ENCODE measurements at regions not wholly inside any gene's neighbourhood (a gene's known extent, or its start where the extent isn't known, plus 50 kb on each side); places are given as distances from the start of the nearest gene placed in this dataset.
"Not testable (repeated sequence)": the region's sequence is repeated elsewhere in the genome, so short reads cannot be mapped to it uniquely, and the experiment has no call there.

DNA sequence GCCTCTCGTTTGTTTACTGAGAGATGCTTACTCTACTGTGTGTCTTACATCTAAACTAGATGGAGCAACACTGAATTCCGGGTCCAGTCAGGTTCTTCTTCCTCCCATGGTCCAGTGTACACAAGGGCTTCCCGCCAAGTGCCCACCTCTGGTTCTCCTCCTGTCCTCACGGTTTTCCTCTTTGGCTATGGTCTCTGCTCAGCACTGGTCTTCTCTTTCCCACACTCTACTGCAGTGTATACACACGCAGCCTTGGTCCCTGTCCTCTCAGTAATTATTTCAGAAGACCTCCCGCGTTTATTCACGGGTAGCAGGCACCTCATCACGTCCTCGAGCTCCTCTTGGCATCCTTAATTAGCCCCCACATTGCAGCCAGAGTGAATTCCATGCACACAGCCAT, 91.4 kb upstream of the PABPC3 start:
- ATAC-seq: not testable (repeated sequence)

DNA sequence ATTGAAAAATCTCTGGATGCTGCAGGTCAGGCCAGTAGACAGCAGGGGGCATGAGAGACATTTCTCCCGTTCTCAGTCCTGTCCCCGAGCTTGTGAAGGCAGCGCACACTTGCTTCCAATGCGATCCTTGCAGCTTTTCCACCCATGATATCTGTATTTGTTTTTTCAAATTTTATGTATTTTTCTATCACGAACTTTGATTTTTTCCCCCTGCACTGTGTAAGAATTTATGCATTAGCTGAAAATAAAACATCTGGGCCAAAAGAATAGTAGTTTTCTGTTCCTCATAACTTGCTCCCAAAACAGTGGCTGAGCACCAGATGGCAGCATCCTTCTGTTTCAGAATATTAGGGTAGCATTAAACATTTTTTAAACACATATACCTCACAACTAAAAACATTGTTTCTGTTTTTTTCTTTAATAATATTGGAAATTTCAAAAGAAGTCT, 90.9 kb upstream of the PABPC3 start:
- peak; percentile 91 for ATAC-seq

DNA sequence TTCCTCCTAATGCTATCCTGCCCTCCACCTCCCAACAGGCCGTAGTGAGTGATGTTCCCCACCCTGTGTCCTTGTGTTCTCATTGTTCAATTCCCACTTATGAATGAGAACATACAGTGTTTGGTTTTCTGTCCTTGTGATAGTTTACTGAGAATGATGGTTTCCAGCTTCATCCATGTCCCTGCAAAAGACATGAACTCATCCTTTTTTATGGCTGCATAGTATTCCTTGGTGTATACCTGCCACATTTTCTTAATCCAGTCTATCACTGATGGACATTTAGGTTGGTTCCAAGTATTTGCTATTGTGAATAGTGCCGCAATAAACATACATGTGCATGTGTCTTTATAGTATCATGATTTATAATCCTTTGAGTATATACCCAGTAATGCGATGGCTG, 88.5 kb upstream of the PABPC3 start:
- not testable (repeated sequence) for ATAC-seq

DNA sequence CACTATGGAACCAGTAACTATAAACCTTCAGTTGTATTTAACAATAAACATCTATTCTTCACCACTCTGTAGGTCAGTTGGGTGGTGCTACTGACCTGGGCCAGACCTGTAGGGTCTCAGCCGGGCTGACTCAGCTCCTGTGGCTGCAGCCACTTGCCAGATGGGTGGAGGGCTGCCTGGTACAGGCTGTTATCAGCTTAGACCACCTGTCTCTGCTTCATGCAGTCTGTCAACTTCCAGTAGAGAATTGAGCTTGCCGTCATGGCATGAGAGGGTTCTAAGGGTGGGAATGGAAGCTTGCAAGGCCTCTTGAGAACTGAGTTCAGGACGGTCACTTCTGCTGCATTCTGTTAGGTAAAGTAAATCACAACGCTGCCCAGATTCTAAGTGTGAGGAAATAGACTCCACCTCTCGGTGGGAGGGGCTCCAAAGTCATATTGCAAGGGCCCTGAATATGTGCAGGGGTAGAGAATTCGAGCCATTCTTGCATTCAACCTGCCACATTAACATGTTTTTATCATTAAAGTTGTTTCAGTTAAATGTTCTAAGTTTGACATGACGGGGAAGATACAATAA, 81.5 kb upstream of the PABPC3 start:
- ATAC-seq: not testable (repeated sequence)

DNA sequence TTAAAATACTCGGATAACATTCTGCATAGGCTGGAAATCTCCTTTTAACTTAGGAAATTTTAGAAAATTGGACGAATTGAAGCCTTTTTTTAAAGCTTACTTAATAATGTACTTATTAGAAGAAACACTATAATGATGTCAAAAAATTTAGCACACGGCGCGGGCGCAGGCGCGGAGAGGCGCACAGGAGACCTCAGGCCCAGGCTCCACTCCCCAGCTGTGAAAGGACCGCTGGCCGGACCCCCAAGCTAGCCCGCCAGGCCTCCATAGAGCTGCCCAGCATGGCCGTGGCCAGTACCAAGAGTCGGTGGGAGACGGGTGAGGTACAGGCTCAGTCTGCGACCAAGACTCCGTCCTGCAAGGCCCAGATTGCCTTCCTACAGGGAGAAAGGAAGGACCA, 78.8 kb upstream of the PABPC3 start:
- ATAC-seq: not testable (repeated sequence)

DNA sequence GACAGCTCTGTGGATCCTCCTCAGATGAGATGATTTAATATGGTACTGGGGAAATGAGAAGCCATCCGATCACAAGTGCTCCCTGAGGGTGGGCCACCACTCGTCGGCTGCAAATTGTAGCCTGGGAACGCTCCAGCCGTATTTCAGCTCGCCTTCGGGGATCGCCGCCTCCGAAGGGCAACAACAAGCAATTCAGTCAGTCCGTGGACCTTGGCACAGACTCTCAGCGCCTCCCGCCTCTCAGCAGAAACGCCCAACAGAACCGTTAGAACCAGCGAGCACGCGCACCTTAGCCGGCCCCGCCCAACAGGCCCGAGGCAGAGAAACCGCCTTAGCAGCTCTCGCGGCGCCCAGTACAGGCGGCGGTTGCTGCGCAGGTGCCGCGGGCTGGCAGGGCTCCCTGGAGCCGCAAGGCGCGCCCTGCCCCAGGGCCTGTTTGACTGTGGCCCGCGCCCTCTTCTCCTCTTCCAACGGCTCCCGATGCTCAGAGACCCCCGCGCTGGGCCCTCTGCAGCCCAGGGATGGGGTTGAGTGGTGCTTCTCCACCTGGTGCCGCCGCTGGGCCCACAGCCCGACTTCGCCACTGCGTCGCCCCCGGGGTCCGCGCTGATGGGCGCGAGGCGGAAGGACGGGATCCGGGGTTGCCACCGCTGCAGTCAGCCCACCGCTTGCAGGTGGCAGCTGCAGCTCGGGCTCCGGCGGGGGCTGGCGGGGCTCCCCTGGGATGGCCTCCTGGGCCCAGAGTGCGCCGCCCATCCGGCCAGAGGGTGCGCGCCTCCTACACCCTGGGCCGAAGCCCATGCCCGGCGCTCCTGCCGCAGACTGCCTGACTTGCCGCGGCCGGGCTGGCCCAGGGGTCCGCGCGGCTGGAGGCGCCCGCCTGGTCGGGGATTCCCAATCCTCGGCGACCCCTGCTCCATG, 77.9 kb upstream of the PABPC3 start:
- not testable (repeated sequence) for ATAC-seq

DNA sequence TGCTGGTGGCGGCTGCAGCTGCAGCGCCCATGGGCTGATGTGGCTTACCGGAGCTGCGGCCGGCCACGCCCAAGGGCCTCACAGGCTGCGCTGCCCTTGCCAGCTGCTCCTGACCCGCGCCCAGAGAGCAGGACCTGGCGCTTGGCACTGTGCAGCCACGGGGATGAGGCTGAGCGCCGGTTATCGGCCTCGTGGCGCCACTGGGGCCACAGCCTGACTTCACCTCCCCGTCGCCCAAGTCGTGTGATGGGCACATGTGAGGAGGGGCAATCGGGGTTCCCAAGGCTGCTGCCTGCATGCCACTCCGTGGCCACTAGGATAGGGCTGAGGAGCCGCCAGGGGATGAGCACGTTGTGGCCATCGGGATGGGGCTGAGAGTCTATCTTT, 77.2 kb upstream of the PABPC3 start:
- ATAC-seq: no peak
- TF ChIP-seq ZC3H10 (CRISPR knock-in tag; IDR thresholded peaks at IDR 0.05) (no peak), TCF4 (CRISPR knock-in tag; IDR thresholded peaks at IDR 0.05; ENCODE audit: borderline replicate concordance) (no peak), BACH2 (CRISPR knock-in tag; IDR thresholded peaks at IDR 0.05; ENCODE audit: borderline replicate concordance) (no peak), ISL1 (CRISPR knock-in tag; IDR thresholded peaks at IDR 0.05) (no peak), RARB (CRISPR knock-in tag; IDR thresholded peaks at IDR 0.05) (no peak), ARNTL (CRISPR knock-in tag; IDR thresholded peaks at IDR 0.05; ENCODE audit: borderline replicate concordance, low read depth) (no peak), ESRRG (CRISPR knock-in tag; IDR thresholded peaks at IDR 0.05) (no peak), ZNF70 (CRISPR knock-in tag; IDR thresholded peaks at IDR 0.05) (no peak), OSR1 (CRISPR knock-in tag; IDR thresholded peaks at IDR 0.05) (no peak), CSDC2 (CRISPR knock-in tag; IDR thresholded peaks at IDR 0.05) (no peak)
- TF ChIP-seq, protein P1, sequence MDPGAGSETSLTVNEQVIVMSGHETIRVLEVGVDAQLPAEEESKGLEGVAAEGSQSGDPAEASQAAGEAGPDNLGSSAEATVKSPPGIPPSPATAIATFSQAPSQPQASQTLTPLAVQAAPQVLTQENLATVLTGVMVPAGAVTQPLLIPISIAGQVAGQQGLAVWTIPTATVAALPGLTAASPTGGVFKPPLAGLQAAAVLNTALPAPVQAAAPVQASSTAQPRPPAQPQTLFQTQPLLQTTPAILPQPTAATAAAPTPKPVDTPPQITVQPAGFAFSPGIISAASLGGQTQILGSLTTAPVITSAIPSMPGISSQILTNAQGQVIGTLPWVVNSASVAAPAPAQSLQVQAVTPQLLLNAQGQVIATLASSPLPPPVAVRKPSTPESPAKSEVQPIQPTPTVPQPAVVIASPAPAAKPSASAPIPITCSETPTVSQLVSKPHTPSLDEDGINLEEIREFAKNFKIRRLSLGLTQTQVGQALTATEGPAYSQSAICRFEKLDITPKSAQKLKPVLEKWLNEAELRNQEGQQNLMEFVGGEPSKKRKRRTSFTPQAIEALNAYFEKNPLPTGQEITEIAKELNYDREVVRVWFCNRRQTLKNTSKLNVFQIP (CRISPR knock-in tag; IDR thresholded peaks at IDR 0.05; ENCODE audit: borderline replicate concordance, low read depth): no peak
- TF ChIP-seq, protein P2, sequence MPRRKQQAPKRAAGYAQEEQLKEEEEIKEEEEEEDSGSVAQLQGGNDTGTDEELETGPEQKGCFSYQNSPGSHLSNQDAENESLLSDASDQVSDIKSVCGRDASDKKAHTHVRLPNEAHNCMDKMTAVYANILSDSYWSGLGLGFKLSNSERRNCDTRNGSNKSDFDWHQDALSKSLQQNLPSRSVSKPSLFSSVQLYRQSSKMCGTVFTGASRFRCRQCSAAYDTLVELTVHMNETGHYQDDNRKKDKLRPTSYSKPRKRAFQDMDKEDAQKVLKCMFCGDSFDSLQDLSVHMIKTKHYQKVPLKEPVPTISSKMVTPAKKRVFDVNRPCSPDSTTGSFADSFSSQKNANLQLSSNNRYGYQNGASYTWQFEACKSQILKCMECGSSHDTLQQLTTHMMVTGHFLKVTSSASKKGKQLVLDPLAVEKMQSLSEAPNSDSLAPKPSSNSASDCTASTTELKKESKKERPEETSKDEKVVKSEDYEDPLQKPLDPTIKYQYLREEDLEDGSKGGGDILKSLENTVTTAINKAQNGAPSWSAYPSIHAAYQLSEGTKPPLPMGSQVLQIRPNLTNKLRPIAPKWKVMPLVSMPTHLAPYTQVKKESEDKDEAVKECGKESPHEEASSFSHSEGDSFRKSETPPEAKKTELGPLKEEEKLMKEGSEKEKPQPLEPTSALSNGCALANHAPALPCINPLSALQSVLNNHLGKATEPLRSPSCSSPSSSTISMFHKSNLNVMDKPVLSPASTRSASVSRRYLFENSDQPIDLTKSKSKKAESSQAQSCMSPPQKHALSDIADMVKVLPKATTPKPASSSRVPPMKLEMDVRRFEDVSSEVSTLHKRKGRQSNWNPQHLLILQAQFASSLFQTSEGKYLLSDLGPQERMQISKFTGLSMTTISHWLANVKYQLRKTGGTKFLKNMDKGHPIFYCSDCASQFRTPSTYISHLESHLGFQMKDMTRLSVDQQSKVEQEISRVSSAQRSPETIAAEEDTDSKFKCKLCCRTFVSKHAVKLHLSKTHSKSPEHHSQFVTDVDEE (CRISPR knock-in tag; IDR thresholded peaks at IDR 0.05): no peak
- TF ChIP-seq, protein P3, sequence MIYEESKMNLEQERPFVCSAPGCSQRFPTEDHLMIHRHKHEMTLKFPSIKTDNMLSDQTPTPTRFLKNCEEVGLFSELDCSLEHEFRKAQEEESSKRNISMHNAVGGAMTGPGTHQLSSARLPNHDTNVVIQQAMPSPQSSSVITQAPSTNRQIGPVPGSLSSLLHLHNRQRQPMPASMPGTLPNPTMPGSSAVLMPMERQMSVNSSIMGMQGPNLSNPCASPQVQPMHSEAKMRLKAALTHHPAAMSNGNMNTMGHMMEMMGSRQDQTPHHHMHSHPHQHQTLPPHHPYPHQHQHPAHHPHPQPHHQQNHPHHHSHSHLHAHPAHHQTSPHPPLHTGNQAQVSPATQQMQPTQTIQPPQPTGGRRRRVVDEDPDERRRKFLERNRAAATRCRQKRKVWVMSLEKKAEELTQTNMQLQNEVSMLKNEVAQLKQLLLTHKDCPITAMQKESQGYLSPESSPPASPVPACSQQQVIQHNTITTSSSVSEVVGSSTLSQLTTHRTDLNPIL (CRISPR knock-in tag; IDR thresholded peaks at IDR 0.05; ENCODE audit: low read depth): no peak
- TF ChIP-seq, protein P4, sequence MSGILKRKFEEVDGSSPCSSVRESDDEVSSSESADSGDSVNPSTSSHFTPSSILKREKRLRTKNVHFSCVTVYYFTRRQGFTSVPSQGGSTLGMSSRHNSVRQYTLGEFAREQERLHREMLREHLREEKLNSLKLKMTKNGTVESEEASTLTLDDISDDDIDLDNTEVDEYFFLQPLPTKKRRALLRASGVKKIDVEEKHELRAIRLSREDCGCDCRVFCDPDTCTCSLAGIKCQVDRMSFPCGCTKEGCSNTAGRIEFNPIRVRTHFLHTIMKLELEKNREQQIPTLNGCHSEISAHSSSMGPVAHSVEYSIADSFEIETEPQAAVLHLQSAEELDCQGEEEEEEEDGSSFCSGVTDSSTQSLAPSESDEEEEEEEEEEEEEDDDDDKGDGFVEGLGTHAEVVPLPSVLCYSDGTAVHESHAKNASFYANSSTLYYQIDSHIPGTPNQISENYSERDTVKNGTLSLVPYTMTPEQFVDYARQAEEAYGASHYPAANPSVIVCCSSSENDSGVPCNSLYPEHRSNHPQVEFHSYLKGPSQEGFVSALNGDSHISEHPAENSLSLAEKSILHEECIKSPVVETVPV (CRISPR knock-in tag; IDR thresholded peaks at IDR 0.05): no peak

DNA sequence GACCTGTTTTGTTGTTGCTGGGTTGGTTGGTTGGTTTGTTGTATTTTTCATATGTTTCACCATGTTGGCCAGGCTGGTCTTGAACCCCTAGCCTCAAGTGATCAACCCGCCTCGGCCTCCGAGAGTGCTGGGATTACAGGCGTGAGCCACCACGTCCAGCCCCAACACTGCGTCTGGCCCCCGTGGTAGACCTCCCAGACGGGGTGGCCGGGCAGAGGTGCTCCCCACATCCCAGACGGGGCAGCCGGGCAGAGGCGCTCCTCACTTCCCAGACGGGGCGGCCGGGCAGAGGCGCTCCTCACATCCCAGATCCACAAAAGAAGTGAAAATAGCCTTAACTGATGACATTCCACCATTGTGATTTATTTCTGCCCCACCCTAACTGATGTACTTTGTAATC, 76.2 kb upstream of the PABPC3 start:
- not testable (repeated sequence) for ATAC-seq

All from SK-N-SH treated with all-trans-retinoic acid at 6 μM for 48 hours (cell line).